Epithelial cell of proximal tubule (primary cell): ENCODE measurements at regions not wholly inside any gene's neighbourhood (a gene's known extent, or its start where the extent isn't known, plus 50 kb on each side); places are given as distances from the start of the nearest gene placed in this dataset.

Source experiments
- DNase-seq: peaks from one replicate; pipeline ENCODE4 v3.0.0-alpha.2; 2011; ENCODE audit warnings: low read depth
- H3K4me3 ChIP-seq: 2 replicates; pipeline ENCODE4 v1.5.1; 2011; ENCODE audit warnings: low read depth, mild to moderate bottlenecking, low read length
- CTCF ChIP-seq: conservative IDR thresholded peaks from 2 replicates; pipeline ENCODE4 v1.5.1; 2012; ENCODE audit warnings: low read depth, mild to moderate bottlenecking, low read length

GRCh38 chr9:89799221-89799620, 194.4 kb downstream of the GADD45G start:
- DNase-seq: no peak
- no peak for TF ChIP-seq CTCF
- H3K4me3 ChIP-seq: no peak overlapping the region

DNA sequence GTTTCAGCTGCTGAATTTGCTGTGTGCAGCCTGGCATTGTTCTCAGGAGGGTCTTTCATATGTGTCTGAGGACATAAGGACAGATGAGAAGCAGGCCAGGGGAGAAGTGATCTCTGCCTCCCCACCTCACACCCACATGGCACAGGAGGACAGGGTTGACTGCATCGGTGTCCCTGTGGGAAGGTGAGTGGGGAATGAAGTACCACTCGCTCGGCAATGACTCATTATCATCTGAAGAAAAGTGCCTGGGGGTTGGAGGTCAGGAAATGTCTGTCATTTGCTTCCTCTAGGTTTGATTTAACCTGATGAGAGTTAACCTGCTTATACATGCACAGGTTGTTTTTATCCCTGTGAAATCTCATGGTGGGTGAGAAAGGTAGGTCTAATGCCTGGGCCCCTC, 195.0 kb downstream of the GADD45G start:
- no peak for DNase-seq
- TF ChIP-seq CTCF: no peak
- H3K4me3 ChIP-seq: no peak overlapping the region

DNA sequence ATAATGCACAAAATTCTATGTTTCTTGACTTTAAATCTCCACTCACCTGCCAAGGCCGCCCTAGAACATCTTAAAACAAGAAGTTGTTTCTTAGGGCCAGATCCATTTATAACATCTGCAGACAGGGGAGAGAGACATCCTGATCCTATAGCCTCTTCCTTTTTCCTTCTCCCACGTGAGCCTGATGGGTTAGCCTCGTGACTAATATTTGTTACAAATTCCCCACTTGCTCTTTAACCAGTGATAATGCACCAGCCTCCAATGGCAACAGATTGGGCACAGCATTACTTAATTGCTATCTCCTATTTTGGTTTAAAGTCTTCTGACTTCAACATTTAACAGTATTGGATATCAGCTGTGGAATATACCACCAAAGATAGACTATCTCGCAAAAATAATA, 196.5 kb downstream of the GADD45G start:
- H3K4me3 ChIP-seq: no peak overlapping the region
- no peak for TF ChIP-seq CTCF

DNA sequence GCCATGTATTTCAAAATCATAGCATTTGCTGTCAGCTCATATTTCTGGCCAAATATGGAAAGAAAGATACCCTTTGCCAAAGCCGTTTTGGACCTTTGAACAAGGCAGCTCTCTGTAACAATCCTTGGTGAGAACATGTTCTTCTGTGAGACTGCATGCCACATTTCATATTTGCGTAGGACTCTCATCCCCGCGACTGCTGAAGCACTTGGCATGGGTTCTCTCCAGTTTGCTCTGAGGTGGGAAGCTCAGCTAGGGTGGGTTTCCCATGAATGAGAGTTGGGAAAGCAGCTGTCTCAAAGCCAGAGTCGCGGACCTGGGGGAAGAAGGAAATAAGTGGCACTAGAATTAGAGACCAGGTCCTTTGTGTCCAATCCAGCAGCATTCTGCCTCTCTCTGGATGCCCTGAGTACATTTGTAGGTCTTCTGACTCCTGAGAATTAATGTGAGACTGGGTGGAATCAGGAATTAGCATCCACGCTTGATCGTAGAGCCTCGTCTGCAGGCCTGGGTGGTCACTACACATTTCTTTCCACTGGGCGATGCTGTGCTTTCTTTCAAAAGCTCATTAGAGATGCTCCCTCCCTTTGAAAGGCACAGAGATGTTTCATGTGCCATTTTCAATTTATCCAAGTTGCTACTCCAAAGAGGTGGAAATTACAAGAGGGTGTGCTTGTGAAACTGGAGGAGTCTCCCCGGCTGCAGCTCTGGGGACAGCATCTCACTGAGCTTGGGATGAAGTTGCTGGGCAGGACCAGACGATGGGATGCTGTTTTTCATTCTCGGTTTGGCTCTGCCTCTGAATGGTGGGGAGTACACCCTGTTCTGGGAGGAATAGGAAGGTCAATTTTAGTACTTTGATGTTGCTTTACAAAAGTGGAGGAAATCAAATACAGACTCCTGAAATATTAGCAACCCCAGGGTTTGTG, 197.2 kb downstream of the GADD45G start:
- TF ChIP-seq CTCF: no peak
- no peak overlapping the region for H3K4me3 ChIP-seq
- DNase-seq: no peak

More for the DNA sequence above, 196.5 kb downstream of the GADD45G start:
- DNase-seq: no peak

DNA sequence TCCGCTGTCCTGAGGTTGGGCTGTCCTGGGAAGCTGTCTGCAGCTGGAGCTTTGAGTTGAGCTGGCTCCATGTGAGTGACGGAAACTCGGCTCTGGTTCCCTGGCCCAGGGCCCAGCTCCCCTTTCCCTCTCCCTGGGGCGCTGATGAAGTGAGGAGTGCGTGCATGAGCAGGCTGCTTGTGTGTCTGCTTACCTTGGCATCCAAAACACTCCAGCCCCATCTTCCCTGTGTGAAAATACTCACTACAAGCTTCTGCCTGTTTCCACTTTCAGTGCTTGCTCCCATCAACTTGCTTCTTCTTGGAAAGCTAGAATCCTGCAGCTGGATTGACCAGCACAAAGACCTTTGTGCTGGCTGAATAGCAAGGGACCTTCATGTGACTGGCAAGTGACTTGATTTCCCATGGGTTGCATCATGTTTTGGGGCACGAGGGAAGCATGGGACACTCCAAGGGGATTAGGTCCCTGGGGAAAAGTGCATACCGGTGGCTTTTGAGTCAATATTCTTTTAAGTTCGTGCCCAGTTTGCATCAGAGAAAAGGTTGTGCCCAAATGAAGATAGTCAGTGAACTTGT, 198.1 kb downstream of the GADD45G start:
- H3K4me3 ChIP-seq: no peak overlapping the region
- no peak for TF ChIP-seq CTCF
- no peak for DNase-seq

- TF ChIP-seq CTCF: no peak
- no peak for DNase-seq
- H3K4me3 ChIP-seq: no peak overlapping the region
Observed at GRCh38 chr9:89803403-89803802, 198.6 kb downstream of the GADD45G start.
